HCEC 1CT (cell line): ENCODE measurements at regions not wholly inside any gene's neighbourhood (a gene's known extent, or its start where the extent isn't known, plus 50 kb on each side); places are given as distances from the start of the nearest gene placed in this dataset.

Source experiments
- DNase-seq: peaks from one replicate; pipeline ENCODE4 v3.0.0-alpha.2; 2017

DNA sequence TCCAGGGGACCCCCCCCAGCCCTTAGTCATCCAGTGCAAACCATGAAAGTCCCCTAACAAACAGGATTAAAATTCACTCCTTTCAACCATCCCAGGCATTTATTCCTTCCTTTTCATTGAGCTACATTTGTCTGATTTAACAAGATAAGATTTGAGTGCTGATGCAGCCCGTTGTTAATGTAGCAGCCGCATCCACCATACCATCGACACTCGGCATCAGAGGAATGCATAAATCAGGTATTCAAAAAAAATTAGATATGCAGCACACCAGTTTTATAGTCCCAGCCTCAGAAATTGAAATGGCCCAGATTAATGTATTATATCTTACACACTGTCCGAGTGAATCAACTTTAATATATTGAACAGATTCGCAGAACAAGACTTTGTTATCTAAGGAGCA, 676.5 kb upstream of the FANCL start:
- DNase-seq: no peak

DNA sequence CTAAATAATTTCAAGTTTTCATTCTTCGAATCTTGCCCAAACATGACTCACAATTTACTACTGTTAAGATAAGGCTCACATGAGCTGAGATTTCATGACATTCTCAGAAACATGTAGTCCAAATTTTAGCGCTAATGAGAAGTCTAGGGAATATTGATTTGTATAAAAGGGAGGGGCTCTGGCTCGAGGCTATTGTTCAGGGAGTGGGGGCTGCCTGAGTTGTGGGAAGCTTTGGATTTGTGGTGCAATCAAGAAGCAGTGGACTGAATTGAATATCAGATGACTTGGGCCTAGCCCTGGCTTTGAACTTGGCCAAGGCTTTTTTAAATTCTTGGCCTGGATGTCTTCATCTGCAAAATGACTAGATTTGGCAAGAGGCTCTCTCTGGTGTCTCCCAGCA, 674.9 kb upstream of the FANCL start:
- no peak for DNase-seq

- no peak for DNase-seq
These were observed 673.8 kb upstream of the FANCL start for GRCh38 chr2:58914733-58915505.

GRCh38 chr2:58913082-58913726, 672.1 kb upstream of the FANCL start:
- no peak for DNase-seq

DNA sequence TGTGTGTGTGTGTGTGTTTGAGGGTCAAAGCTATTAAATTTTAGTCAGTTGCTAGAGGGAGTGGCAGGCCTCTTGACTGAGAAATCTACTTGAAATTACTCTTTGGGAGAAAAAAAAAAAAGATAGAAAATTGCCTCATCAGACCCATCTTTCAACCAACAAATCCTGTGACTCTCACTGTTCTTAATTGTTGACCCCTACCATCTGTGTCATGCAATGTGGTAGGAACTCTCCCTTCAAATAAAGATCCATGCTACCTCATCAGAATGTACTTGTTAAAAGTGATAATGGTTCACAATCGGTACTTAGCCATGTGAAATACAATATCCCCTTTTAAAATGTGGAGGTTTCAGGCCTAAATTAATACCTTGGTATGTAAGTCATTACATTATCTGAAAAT, 670.8 kb upstream of the FANCL start:
- DNase-seq: no peak

DNA sequence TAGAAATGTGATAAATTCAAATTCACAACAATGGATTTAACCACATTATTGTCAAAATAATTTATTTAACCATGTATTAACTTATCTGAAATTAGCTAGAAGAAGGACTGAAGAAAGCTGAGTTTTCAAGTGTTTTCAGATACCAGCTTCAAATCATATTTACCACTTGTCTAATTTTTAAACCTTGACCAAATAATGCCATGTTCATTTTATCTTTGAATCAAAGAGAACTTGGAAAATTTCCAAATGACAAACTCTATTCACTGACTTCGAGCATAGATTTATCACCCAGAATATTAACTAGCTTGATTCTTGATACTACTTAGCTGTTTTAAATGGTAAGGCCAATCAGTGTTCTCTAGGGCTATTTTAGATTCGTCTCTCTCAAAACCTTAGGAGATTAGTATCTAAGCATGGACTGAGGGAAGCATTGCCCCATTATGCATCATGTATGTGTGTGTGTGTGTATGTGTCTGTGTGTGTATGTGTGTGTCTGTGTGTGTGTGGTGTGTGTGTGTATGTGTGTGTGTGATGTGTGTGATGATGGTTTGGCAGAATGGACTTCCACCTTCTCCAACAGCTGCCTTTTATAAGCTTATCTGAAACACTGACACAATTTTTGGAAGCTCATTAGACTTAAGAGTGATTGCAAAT, 667.5 kb upstream of the FANCL start:
- no peak for DNase-seq

DNA sequence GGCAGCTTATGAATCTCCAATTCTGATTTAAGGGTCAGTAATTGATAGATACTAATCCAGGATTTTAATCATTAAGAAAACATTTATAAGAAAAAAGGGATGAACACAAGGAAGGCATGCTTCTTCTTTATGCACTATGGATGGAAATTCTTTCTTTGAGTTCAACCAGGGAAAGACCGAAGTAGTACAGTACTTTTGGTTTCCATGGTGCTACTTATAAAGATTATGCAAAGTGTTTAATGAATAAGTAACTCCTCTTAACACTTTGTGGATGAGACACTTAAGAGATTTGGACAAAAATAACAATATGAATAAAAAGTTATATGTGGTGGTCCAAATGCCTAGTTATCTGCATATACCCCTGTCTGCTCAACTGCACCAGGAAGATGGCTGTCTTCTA, 666.5 kb upstream of the FANCL start:
- no peak for DNase-seq

- DNase-seq: no peak
These were observed 665.0 kb upstream of the FANCL start for GRCh38 chr2:58906081-58906645.

- no peak for DNase-seq
These were observed 663.0 kb upstream of the FANCL start for GRCh38 chr2:58904095-58904494.

- no peak for DNase-seq
These were observed 662.3 kb upstream of the FANCL start for GRCh38 chr2:58903427-58903826.

- DNase-seq: no peak
These were observed 659.3 kb upstream of the FANCL start for GRCh38 chr2:58900246-58901027.

GRCh38 chr2:58899692-58900091, 658.6 kb upstream of the FANCL start:
- no peak for DNase-seq

DNA sequence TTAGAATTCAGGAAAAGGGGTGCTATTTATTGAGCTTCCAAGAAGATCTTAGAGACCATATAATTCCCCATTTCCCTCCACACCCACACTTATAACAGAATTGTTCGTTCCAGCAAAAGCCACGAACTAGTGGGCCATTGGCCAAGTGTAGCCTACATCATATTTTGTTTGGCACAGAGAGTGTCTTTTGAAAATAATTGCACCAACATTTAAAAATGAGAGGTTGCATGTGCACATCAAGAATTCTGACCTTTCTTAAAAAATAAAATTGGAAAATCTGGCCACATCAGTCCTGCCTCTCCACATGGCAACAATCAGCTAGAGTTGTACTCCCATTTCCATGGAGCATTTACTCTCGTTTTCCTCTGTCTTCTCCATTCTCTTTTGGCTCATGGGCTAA, 655.5 kb upstream of the FANCL start:
- DNase-seq: no peak

- no peak for DNase-seq
These were observed 654.7 kb upstream of the FANCL start for GRCh38 chr2:58895857-58896256.

DNA sequence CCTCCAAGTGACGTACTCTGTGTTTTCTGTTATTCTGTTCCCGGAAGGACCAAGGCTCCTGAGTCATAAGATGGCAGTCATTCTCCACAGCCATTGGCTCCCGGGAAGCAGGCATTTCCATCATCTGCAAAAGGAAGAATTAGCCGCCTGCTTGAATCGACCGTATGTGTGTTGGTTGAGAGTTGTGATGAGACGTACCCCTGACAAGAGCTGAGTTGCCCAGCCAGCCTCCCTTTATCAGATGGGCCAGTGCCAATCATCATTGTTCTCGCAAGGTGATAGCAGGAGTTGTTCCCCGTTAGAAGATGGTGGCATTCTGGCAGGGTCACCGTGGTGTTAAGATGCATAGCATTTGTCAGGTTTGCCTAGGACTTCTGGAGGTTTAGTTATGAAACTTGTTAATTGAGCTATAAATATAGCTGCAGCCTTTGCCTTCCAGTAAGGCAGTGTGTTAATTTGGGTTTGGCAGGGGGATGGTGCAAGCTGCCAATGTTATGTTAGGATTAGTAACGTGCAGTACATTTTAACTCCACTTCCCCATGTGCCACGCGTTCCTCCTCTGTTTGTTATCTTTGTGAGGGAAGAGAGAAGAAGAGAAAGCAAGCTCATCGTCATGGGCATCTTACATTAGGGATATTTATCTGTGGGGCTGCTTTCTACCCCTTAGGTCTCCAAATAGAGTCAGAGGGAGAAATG, 652.7 kb upstream of the FANCL start:
- DNase-seq: no peak

- DNase-seq: no peak
These were observed 650.8 kb upstream of the FANCL start for GRCh38 chr2:58891828-58892377.

- DNase-seq: no peak
These were observed 649.9 kb upstream of the FANCL start for GRCh38 chr2:58890865-58891525.

GRCh38 chr2:58886009-58886408, 644.9 kb upstream of the FANCL start:
- no peak for DNase-seq

DNA sequence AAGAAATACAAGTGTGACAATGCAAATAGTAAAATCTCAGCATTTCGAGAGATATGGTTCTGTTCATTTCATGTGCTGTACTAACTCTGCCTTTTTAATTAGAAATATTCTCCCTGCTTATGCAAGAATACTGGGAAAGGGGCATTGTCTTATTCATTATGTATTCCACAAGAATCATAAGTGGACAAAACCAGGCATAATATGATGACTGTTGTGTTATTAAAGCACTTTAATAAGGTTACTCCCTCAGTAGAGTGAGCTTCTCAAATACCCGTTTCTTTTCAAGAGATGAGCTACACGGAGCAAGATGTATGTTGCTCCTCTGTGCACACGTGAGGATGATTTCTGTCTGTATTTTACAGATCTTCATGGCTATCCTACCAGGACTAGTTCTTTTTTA, 638.7 kb upstream of the FANCL start:
- DNase-seq: no peak

DNA sequence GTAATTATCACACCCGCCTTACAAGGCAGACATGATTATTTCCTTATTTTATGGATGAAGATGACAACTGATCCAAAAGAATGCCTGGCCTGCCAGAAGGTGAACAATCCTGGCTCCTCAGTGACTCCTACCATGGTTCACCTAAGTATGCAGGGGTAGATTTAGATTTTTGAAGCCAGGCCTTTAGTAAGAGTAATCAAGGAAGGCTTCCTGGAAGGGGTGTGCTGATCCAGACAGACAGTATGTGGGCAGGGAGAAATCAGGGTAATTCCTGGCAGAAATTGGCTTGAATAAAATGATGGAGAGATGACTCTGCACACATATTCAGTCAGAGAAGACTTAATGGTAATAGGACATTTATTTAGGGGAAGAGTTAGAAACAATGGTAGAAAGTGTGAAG, 637.7 kb upstream of the FANCL start:
- DNase-seq: no peak

DNA sequence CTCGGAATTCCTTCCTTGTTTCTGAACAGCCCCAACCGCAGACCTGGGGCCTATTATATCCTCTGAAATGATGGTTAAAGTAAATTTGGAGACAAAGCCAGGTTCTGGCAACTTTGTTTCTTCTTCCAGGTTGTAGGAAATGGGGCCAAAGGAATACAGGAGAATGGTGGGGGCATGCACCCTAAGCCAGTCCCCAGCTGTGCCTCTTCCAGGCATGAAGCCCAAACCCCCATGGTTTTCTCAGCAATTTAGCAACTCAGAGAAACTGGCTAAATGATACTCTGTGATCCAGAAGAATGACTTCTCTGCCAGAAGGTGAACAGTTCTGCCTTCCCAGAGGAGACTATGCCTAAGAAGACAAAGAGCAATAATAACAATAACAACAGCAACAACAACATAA, 635.0 kb upstream of the FANCL start:
- no peak for DNase-seq

- DNase-seq: no peak
These were observed 634.3 kb upstream of the FANCL start for GRCh38 chr2:58875436-58875835.
